H54 (cell line): ENCODE measurements at regions not wholly inside any gene's neighbourhood (a gene's known extent, or its start where the extent isn't known, plus 50 kb on each side); places are given as distances from the start of the nearest gene placed in this dataset.
"Not testable (repeated sequence)": the region's sequence is repeated elsewhere in the genome, so short reads cannot be mapped to it uniquely, and the experiment has no call there.

Experiments used
- DNase-seq: peaks from one replicate; pipeline ENCODE4 v3.0.0; 2011; ENCODE audit warnings: low spot score, mixed read lengths; ENCODE audit not compliant: insufficient read length
- FAIRE-seq: peaks from 3 replicates; lab custom pipeline; 2011; peaks lifted over from hg19 to GRCh38; lab: Jason Lieb, UNC
- POLR2A ChIP-seq: IDR thresholded peaks from 2 replicates; pipeline ENCODE4 v1.6.1; 2011; ENCODE audit warnings: low read depth, mild to moderate bottlenecking, low read length

- TF ChIP-seq POLR2A, result no peak
- FAIRE-seq, result no peak
Measured at GRCh38 chr10:2604891-2605290, 462.5 kb upstream of the PFKP start.

GRCh38 chr10:2599571-2599970 lies 467.8 kb upstream of the PFKP start:
- no peak for FAIRE-seq

More at GRCh38 chr10:2604891-2605290, 462.5 kb upstream of the PFKP start:
- DNase-seq, result no peak

GRCh38 chr10:2592360-2593160 lies 474.8 kb upstream of the PFKP start:
- FAIRE-seq (no peak), DNase-seq (no peak)

More at GRCh38 chr10:2599571-2599970, 467.8 kb upstream of the PFKP start:
- no peak for TF ChIP-seq POLR2A
- DNase-seq, result no peak

DNA sequence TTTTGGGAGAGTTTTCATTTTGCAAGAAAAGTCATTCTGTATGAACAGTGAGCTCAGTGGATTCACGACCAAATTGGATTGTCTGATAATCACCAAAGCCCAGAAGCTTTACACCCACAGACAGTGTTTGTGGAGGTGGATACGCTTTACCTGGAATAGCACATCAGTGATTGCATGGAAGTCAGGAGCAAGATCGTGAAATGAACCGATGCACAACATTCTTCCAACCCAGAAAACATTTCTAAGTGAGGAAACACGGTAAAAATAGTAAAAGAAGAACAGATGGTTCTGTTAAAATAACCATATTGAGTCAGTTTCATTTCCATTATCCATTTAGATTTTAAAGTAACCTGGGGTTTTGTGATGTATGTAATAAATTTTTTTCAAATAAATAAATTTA lies 478.2 kb upstream of the PFKP start:
- DNase-seq, result no peak
- no peak for TF ChIP-seq POLR2A
- FAIRE-seq, result no peak

More at GRCh38 chr10:2592360-2593160, 474.8 kb upstream of the PFKP start:
- TF ChIP-seq POLR2A, result no peak

GRCh38 chr10:2584385-2584784 lies 483.0 kb upstream of the PFKP start:
- no peak for TF ChIP-seq POLR2A
- DNase-seq (no peak), FAIRE-seq (no peak)

DNA sequence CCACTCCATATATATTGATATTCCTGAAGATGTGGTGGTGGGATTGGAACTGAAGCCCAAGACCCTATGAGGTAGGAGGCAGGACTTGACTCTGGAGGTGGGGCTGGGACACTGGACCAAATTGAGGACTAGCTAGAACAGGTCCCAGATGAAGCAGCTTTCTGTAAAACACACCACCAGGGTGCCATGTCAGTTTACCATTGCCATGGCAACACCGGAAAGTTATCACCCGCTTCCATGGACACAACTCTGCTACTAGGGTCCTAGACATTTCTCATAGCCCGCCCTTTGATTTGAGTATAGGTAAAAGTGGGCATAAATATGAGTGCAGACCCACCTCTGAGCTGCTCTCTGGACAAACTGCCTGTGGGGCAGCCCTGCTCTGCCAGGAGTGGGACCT lies 490.5 kb upstream of the PFKP start:
- DNase-seq (no peak), FAIRE-seq (no peak)
- no peak for TF ChIP-seq POLR2A

DNA sequence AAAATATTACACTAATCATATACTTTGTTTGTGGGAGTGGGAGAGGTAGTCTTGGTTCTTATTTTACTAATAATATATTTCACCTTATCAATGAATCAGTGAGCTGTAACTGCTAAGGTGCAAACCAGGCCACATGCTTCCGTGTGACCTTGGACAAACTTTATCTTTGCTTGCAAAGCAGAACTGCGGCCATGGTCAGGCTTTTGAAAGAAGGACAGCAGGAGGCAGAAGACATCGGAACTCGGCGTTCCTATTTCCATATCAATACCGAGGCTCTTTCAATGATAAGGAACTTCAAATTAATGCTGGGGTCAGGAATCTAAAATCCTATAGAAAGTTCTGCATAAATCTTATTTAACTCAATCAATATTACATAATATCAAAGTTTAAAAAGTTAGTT lies 491.9 kb upstream of the PFKP start:
- no peak for FAIRE-seq
- no peak for TF ChIP-seq POLR2A

GRCh38 chr10:2572611-2573010 lies 494.7 kb upstream of the PFKP start:
- FAIRE-seq (no peak), DNase-seq (no peak)
- no peak for TF ChIP-seq POLR2A

More for the DNA sequence above, 491.9 kb upstream of the PFKP start:
- no peak for DNase-seq

- FAIRE-seq, result no peak
- no peak for TF ChIP-seq POLR2A
- DNase-seq, result no peak
Measured at GRCh38 chr10:2556883-2557282, 510.5 kb upstream of the PFKP start.

DNA sequence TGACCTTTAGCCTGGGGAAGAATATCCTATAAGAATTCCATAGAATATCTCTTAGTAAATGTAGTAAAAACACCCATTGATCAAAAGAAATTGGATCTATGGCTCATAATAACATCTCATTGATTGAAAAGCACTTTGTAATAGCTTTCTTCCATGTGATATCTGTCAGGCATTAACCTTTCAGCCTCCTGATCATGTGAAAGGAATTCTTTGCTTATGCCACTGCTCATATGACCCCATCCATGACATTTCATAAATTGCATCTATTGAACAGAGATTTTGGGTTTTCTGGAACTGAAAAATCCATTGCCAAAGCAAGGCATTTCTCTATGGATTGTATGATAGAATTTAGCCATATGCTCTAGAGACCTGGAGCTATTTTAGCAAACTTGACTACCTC lies 519.3 kb upstream of the PFKP start:
- TF ChIP-seq POLR2A, result no peak
- DNase-seq, result no peak
- no peak for FAIRE-seq

- FAIRE-seq, result no peak
- no peak for DNase-seq
Measured at GRCh38 chr10:2547606-2548005, 519.7 kb upstream of the PFKP start.

GRCh38 chr10:2546894-2547293 lies 520.5 kb upstream of the PFKP start:
- not testable (repeated sequence) for DNase-seq, FAIRE-seq

More at GRCh38 chr10:2547606-2548005, 519.7 kb upstream of the PFKP start:
- TF ChIP-seq POLR2A, result no peak

- FAIRE-seq (no peak), DNase-seq (no peak)
- TF ChIP-seq POLR2A, result no peak
Measured at GRCh38 chr10:2543974-2544373, 523.4 kb upstream of the PFKP start.

GRCh38 chr10:2543142-2543886 lies 524.0 kb upstream of the PFKP start:
- no peak for TF ChIP-seq POLR2A

DNA sequence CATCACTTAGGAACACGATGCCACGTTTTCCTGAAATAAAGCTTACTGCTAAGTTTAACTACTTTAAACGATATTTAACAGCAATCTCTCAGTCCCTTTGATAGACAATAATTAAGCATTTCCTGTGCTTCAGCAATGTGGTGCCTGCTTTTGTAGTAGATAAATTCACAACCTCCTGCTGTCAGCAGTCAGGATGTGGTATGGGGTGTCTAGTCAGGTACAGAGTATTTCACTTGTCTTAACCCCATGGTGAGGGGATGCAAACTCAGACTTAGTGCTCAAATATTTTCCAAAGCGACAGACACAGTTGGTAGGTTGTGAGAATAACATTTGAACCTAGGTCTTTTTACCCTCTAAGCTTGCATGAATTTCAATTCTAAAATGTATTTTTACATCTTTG lies 526.2 kb upstream of the PFKP start:
- TF ChIP-seq POLR2A, result no peak
- FAIRE-seq, result no peak
- DNase-seq, result no peak

More at GRCh38 chr10:2543142-2543886, 524.0 kb upstream of the PFKP start:
- DNase-seq (no peak), FAIRE-seq (no peak)
